Endothelial cell of umbilical vein (primary cell): ENCODE measurements at regions not wholly inside any gene's neighbourhood (a gene's known extent, or its start where the extent isn't known, plus 50 kb on each side); places are given as distances from the start of the nearest gene placed in this dataset.

Experiments used
- BruUV-seq: library from RNA; stranded (reverse); fragments of 400-500 nt; replicated peaks from 2 replicates; lab custom pipeline; 2021; lab: Mats Ljungman, UMichigan
- CTCF ChIA-PET: fragments of 300-600, 350-600 bp; sonication (Branson Sonifier 250); formaldehyde crosslinking; loops from one replicate; lab custom pipeline; 2021; ENCODE audit warnings: antibody characterized with exemption, inconsistent platforms; lab: Charles Lee
- POLR2A ChIA-PET: fragments of 300-600, 350-600 bp; sonication (Branson Sonifier 250); formaldehyde crosslinking; loops from one replicate; lab custom pipeline; 2021; ENCODE audit warnings: antibody characterized with exemption, inconsistent platforms; lab: Charles Lee
- DNase-seq: peaks from one replicate; pipeline ENCODE4 v3.0.0-alpha.2; 2011; ENCODE audit warnings: low read depth, low spot score
- FAIRE-seq: peaks from 2 replicates; lab custom pipeline; 2011; peaks lifted over from hg19 to GRCh38; lab: Jason Lieb, UNC
- H2AFZ ChIP-seq: 2 replicates; pipeline ENCODE4 v1.6.0; 2012; ENCODE audit warnings: low read depth, low read length, control low read depth, inconsistent platforms
- H3K27ac ChIP-seq: 2 replicates; pipeline ENCODE4 v1.5.1; 2011; ENCODE audit warnings: low read depth, mild to moderate bottlenecking, control low read depth, low read length, moderate library complexity; ENCODE audit not compliant: insufficient read depth
- H3K27me3 ChIP-seq, 2 experiments: 2 replicates each; pipeline versions ENCODE4 v1.6.0 to v1.6.1; 2011; ENCODE audit warnings: low read length in 2 of 2, mixed read lengths in 1 of 2; ENCODE audit not compliant: control insufficient read depth in 2 of 2, insufficient read depth in 2 of 2
- H3K36me3 ChIP-seq, 2 experiments: 2 replicates in 1 of 2; 3 replicates in 1 of 2; pipeline ENCODE4 v1.5.1; 2011; ENCODE audit warnings: low read length in 2 of 2, mild to moderate bottlenecking in 1 of 2, moderate library complexity in 1 of 2; ENCODE audit not compliant: control insufficient read depth in 2 of 2, insufficient read depth in 2 of 2; ENCODE audit errors: extremely low read depth in 1 of 2
- H3K4me1 ChIP-seq: 3 replicates; pipeline ENCODE4 v1.5.1; 2011; ENCODE audit warnings: mild to moderate bottlenecking, low read length; ENCODE audit not compliant: control insufficient read depth, insufficient read depth; ENCODE audit errors: extremely low read depth
- H3K4me2 ChIP-seq: 2 replicates; pipeline ENCODE4 v1.6.1; 2011; ENCODE audit warnings: low read length, control low read depth, mixed read lengths; ENCODE audit not compliant: insufficient read depth
- H3K4me3 ChIP-seq, 3 experiments: fragments of 200-600 bp in 1 of 3; sonication (generic), shearing (Covaris generic) in 1 of 3; replicated peaks in 1 of 3; 2 replicates each; pipeline ENCODE4 v1.5.1; 2011 to 2016; ENCODE audit warnings: control low read depth in 3 of 3, low read length in 3 of 3, mild to moderate bottlenecking in 2 of 3, inconsistent platforms in 1 of 3, low read depth in 1 of 3, moderate library complexity in 1 of 3; ENCODE audit not compliant: insufficient read depth in 1 of 3
- H3K79me2 ChIP-seq: 2 replicates; pipeline ENCODE4 v1.6.0; 2012; ENCODE audit warnings: low read length, inconsistent platforms; ENCODE audit not compliant: control insufficient read depth, insufficient read depth
- H3K9ac ChIP-seq: replicated peaks from 2 replicates; pipeline ENCODE3; 2011; ENCODE audit warnings: low read length, control low read depth; ENCODE audit not compliant: insufficient read depth; ENCODE audit errors: extremely low read depth
- H3K9me1 ChIP-seq: replicated peaks from 3 replicates; pipeline ENCODE4 v1.6.0; 2011; ENCODE audit warnings: mild to moderate bottlenecking, low read length; ENCODE audit not compliant: control insufficient read depth, insufficient read depth; ENCODE audit errors: extremely low read depth
- H3K9me3 ChIP-seq: replicated peaks from 2 replicates; pipeline ENCODE4 v1.5.1; 2012; ENCODE audit warnings: low read length, inconsistent platforms; ENCODE audit not compliant: control insufficient read depth, insufficient read depth
- H4K20me1 ChIP-seq: replicated peaks from 2 replicates; pipeline ENCODE3; 2011; ENCODE audit warnings: mild to moderate bottlenecking, low read length; ENCODE audit not compliant: control insufficient read depth, insufficient read depth; ENCODE audit errors: extremely low read depth
- EZH2 ChIP-seq: IDR thresholded peaks from 2 replicates; pipeline ENCODE4 v1.6.1; 2012; ENCODE audit warnings: borderline replicate concordance, low read depth, mild to moderate bottlenecking, moderate library complexity, low read length, inconsistent platforms; ENCODE audit not compliant: severe bottlenecking
- FOS ChIP-seq: IDR thresholded peaks from 2 replicates; pipeline ENCODE4 v1.6.1; 2011; ENCODE audit warnings: mild to moderate bottlenecking, low read length, moderate library complexity, borderline replicate concordance; ENCODE audit not compliant: insufficient read depth
- GATA2 ChIP-seq: IDR thresholded peaks from 2 replicates; pipeline ENCODE4 v1.7.0; 2011; ENCODE audit warnings: low read depth, mild to moderate bottlenecking, moderate library complexity, mixed read lengths, low read length; ENCODE audit not compliant: insufficient read length, insufficient read depth
- JUN ChIP-seq: IDR thresholded peaks from 2 replicates; pipeline ENCODE4 v1.6.1; 2011; ENCODE audit warnings: borderline replicate concordance, low read depth; ENCODE audit not compliant: insufficient read length, insufficient read depth
- MYC ChIP-seq: IDR thresholded peaks from one replicate; pipeline ENCODE4 v1.6.1; 2011; ENCODE audit warnings: mild to moderate bottlenecking, low read depth, low read length
- POLR2A ChIP-seq: IDR thresholded peaks from 2 replicates; pipeline ENCODE4 v1.6.1; 2012; ENCODE audit warnings: low read depth, mild to moderate bottlenecking, control low read depth, low read length
- POLR2AphosphoS5 ChIP-seq: IDR thresholded peaks from 2 replicates; pipeline ENCODE4 v1.6.1; 2012; ENCODE audit warnings: low read depth, mild to moderate bottlenecking, control low read depth, low read length, moderate library complexity; ENCODE audit not compliant: insufficient read depth
- dilution Hi-C: fragments of 300-500 bp; cut with MboI; formaldehyde crosslinking; loops from one replicate; pipeline ENCODE4 v1.15.0; 2019; ENCODE audit warnings: low sequenced_read_pairs; ENCODE audit not compliant: extremely low pct_ligation_motif_present
- intact Hi-C: fragments of 100-400 bp; cut with micrococcal nuclease; formaldehyde crosslinking; loops from one replicate; pipeline ENCODE4 v1.10.0; 2022
- TF ChIP-seq, protein P1 (sequence below), 2 donors: IDR thresholded peaks; 1 replicate in 1 of 2; 2 replicates in 1 of 2; pipeline ENCODE4 v1.5.1; 2011; ENCODE audit warnings: low read length in 2 of 2, mild to moderate bottlenecking in 2 of 2, moderate library complexity in 2 of 2, control low read depth in 1 of 2, inconsistent platforms in 1 of 2, low read depth in 1 of 2; ENCODE audit not compliant: insufficient read depth in 1 of 2; ENCODE audit errors: extremely low read depth in 1 of 2
- TF ChIP-seq, protein P2 (sequence below): IDR thresholded peaks from 2 replicates; pipeline ENCODE4 v1.6.1; 2011; ENCODE audit not compliant: insufficient read depth, insufficient read length

DNA sequence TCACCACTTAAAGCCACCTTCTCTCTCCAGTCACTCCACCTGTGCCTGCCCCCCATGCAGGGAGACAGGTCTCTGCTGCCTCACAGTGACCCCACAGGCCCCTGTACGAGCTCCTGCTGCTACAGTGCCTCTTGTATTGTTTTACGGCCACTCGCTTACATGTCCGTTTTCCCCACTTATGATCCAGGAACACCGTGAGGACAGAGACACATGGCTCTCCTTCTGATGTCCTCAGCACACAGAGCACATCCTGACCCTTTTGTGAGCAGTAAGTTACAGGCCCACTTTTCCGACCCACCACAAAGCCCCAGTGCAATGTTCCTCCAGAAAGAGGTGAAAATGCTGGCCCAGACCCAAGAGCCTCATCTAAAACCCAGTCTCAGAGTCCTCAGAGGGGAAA is 84.8 kb upstream of the GNAO1 start:
- ChIA-PET POLR2A (no interaction called here), CTCF (no interaction called here)
- dilution Hi-C loops (no loop called here), intact Hi-C loops (no loop called here)
- Histone ChIP-seq H3K4me2 (no peak overlapping the region), H3K79me2 (no peaks in the 10 kb centered on the region), H3K9me1 (no peaks in the 10 kb centered on the region), H3K27me3 (no peaks in the 10 kb centered on the region), H2AFZ (no peak overlapping the region), H4K20me1 (no peaks in the 10 kb centered on the region), H3K36me3 (no peaks in the 10 kb centered on the region), H3K9me3 (no peaks in the 10 kb centered on the region), H3K4me1 (no peaks in the 10 kb centered on the region), H3K9ac (no peak overlapping the region), H3K4me3 (no peak overlapping the region), H3K27ac (no peak overlapping the region)
- FAIRE-seq: no peak
- no peak for DNase-seq
- no peak for TF ChIP-seq POLR2AphosphoS5
- TF ChIP-seq MYC: no peak
- TF ChIP-seq POLR2A: no peak
- TF ChIP-seq EZH2: no peak
- TF ChIP-seq, protein P1, sequence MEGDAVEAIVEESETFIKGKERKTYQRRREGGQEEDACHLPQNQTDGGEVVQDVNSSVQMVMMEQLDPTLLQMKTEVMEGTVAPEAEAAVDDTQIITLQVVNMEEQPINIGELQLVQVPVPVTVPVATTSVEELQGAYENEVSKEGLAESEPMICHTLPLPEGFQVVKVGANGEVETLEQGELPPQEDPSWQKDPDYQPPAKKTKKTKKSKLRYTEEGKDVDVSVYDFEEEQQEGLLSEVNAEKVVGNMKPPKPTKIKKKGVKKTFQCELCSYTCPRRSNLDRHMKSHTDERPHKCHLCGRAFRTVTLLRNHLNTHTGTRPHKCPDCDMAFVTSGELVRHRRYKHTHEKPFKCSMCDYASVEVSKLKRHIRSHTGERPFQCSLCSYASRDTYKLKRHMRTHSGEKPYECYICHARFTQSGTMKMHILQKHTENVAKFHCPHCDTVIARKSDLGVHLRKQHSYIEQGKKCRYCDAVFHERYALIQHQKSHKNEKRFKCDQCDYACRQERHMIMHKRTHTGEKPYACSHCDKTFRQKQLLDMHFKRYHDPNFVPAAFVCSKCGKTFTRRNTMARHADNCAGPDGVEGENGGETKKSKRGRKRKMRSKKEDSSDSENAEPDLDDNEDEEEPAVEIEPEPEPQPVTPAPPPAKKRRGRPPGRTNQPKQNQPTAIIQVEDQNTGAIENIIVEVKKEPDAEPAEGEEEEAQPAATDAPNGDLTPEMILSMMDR (IDR thresholded peaks at IDR 0.05; ENCODE audit: extremely low read depth in 1 of 2, insufficient read depth in 1 of 2, low read depth in 1 of 2, low read length in 2 of 2): no peak
- no peak for TF ChIP-seq JUN
- no peak for TF ChIP-seq GATA2
- TF ChIP-seq, protein P2, sequence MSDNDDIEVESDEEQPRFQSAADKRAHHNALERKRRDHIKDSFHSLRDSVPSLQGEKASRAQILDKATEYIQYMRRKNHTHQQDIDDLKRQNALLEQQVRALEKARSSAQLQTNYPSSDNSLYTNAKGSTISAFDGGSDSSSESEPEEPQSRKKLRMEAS: no peak
- no peak for TF ChIP-seq FOS
- BruUV-seq: no TSS peak
